ENCODE measurements at regions not wholly inside any gene's neighbourhood (a gene's known extent, or its start where the extent isn't known, plus 50 kb on each side); places are given as distances from the start of the nearest gene placed in this dataset.
A peak's percentile ranks its signal among the peaks of the same experiment; 100 is the strongest.
"Not testable (repeated sequence)": the region's sequence is repeated elsewhere in the genome, so short reads cannot be mapped to it uniquely, and the experiment has no call there.

- Mint-ChIP-seq H3K4me3 (peak overlapping the region; percentile 40), H3K27me3 (no peaks in the 10 kb centered on the region), H3K4me1 (peaks cover 12% of the 10 kb centered on the region), H3K27ac (peak overlapping the region; percentile 88), H3K9me3 (no peaks in the 10 kb centered on the region), H3K36me3 (ENCODE audit: low read depth) (no peaks in the 10 kb centered on the region)
- intact Hi-C loops (cut with micrococcal nuclease) = loop anchor here (1.0 to 10.0 kb wide), 5 partner anchors 17 to 242 kb away; partner anchors contain the start of genes AIDA, BROX and DISP1
- no peak for DNase-seq
Observed at GRCh38 chr1:222896630-222897526, 82.0 kb downstream of the DISP1 start.

GRCh38 chr1:222897527-222898190 is 82.8 kb downstream of the DISP1 start:
- H3K27ac Mint-ChIP-seq = peak overlapping the region; percentile 86
- peak overlapping the region; percentile 66 for H3K4me3 Mint-ChIP-seq
- H3K27me3 Mint-ChIP-seq = no peaks in the 10 kb centered on the region
- peaks cover 12% of the 10 kb centered on the region for H3K4me1 Mint-ChIP-seq
- no peak for DNase-seq
- intact Hi-C loops (cut with micrococcal nuclease) = loop anchor here (1.0 to 10.0 kb wide), 4 partner anchors 80 to 243 kb away; partner anchors contain the start of genes AIDA, BROX and DISP1
- no peaks in the 10 kb centered on the region for H3K36me3 Mint-ChIP-seq (ENCODE audit: low read depth)
- H3K9me3 Mint-ChIP-seq = no peaks in the 10 kb centered on the region

GRCh38 chr1:222898191-222898527 is 83.3 kb downstream of the DISP1 start:
- Mint-ChIP-seq H3K4me1 (peaks cover 12% of the 10 kb centered on the region), H3K4me3 (peak overlapping the region; percentile 66), H3K36me3 (ENCODE audit: low read depth) (no peaks in the 10 kb centered on the region), H3K9me3 (no peaks in the 10 kb centered on the region), H3K27ac (peak overlapping the region; percentile 86), H3K27me3 (no peaks in the 10 kb centered on the region)
- DNase-seq = no peak
- intact Hi-C loops (cut with micrococcal nuclease) = loop anchor here (5.0 to 10.0 kb wide), 3 partner anchors 81 to 243 kb away; partner anchors contain the start of genes AIDA, BROX and DISP1

DNA sequence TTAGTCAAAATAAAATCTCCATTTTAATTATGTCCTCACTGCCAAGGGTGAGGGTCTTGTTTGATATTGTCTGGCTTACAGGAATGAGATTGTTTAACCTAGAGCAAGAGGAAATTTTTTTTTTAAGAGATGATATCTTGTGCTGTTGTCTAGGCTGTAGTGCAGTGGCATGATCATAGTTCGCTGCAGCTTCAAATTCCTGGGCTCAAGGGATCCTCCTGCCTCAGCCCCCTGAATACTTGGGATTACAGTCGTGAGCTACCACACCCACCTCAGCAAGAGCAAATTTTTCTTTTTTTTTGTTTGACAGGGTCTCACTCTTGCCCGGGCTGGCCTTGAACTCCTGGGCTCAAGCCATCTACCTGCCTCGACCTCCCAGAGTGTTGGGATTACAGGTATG is 84.6 kb downstream of the DISP1 start:
- Mint-ChIP-seq H3K4me3 (no peak overlapping the region), H3K4me1 (peaks cover 12% of the 10 kb centered on the region), H3K36me3 (ENCODE audit: low read depth) (no peaks in the 10 kb centered on the region), H3K9me3 (no peaks in the 10 kb centered on the region), H3K27me3 (no peaks in the 10 kb centered on the region), H3K27ac (no peak overlapping the region)
- DNase-seq = no peak
- intact Hi-C loops (cut with micrococcal nuclease) = loop anchor here (5.0 to 10.0 kb wide), 3 partner anchors 82 to 245 kb away; partner anchors contain the start of genes AIDA, BROX and DISP1

- Mint-ChIP-seq H3K4me3 (no peak overlapping the region), H3K27ac (no peak overlapping the region), H3K27me3 (no peaks in the 10 kb centered on the region), H3K9me3 (no peaks in the 10 kb centered on the region), H3K4me1 (no peaks in the 10 kb centered on the region), H3K36me3 (ENCODE audit: low read depth) (no peaks in the 10 kb centered on the region)
- intact Hi-C loops (cut with micrococcal nuclease) = no loop called here
- no peak for DNase-seq
Observed at GRCh38 chr1:222904451-222904850, 89.6 kb downstream of the DISP1 start.

DNA sequence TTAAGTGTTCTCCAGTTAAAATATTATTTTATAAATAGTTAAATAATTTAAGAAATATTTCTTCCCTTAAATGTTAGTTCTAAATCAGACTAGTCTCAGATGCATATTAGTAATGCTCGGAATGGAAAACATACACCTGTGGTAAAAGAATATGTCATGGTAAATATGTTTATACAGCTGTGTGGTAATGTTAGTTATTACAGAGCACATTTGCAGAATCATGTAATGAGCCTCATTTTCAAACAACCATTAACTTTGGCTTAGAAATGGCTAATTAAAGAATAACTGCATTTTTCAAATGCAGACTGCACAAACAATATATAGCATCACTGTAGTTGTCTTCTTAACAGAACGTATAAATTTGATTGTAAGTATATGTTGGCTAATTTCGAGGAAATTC is 90.3 kb downstream of the DISP1 start:
- H3K36me3 Mint-ChIP-seq (ENCODE audit: low read depth) = no peaks in the 10 kb centered on the region
- H3K4me3 Mint-ChIP-seq = no peak overlapping the region
- no peak for DNase-seq
- no peaks in the 10 kb centered on the region for H3K4me1 Mint-ChIP-seq
- intact Hi-C loops (cut with micrococcal nuclease) = no loop called here
- H3K27ac Mint-ChIP-seq = no peak overlapping the region
- no peaks in the 10 kb centered on the region for H3K27me3 Mint-ChIP-seq
- no peaks in the 10 kb centered on the region for H3K9me3 Mint-ChIP-seq

DNA sequence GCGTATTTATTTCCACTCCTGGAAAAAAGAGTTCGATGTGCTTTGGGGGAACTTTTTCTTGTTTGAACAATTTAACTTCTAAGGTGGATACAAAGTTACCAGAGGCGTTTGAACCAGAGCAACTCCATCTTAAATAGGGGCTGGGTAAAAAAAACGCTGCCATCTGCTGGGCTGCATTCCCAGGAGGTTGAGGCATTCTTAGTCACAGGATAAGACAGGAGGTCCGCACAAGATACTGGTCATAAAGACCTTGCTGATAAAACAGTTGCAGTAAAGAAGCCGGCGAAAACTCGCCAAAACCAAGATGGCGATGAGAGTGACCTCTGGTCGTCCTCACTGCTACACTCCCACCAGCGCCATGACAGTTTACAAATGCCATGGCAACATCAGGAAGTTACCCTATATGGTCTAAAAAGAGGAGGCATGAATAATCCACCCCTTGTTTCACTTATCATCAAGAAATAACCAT is 91.5 kb downstream of the DISP1 start:
- H3K27ac Mint-ChIP-seq; DNase-seq; H3K9me3 Mint-ChIP-seq; H3K4me1 Mint-ChIP-seq; H3K27me3 Mint-ChIP-seq; intact Hi-C loops (cut with micrococcal nuclease); H3K36me3 Mint-ChIP-seq (ENCODE audit: low read depth); H3K4me3 Mint-ChIP-seq: not testable (repeated sequence)

- Mint-ChIP-seq H3K4me3 (no peak overlapping the region), H3K27me3 (no peaks in the 10 kb centered on the region), H3K9me3 (no peaks in the 10 kb centered on the region), H3K27ac (no peak overlapping the region), H3K4me1 (no peaks in the 10 kb centered on the region), H3K36me3 (ENCODE audit: low read depth) (no peaks in the 10 kb centered on the region)
- intact Hi-C loops (cut with micrococcal nuclease) = no loop called here
- no peak for DNase-seq
Observed at GRCh38 chr1:222909586-222909985, 94.7 kb downstream of the DISP1 start.

DNA sequence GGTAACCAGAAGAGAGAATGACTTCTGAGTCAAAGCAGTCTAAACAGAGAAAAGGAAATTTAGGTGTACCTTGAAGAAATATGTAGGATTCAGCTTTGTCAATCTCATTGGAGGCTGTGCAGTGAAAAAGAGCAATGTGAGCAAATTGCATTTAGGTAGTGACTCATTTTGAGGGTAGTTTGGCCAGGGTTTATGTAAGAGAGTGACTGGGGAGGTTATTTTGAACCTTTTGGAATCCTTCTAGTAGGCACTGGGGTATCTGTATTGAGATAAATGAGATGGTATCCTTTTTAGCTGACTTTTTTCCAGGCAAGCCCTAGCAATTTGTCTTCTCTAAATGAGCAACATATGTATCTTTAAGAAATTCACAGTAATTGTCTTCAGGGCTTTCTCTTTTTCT is 95.9 kb downstream of the DISP1 start:
- H3K4me1 Mint-ChIP-seq = no peaks in the 10 kb centered on the region
- H3K4me3 Mint-ChIP-seq = no peak overlapping the region
- no peaks in the 10 kb centered on the region for H3K36me3 Mint-ChIP-seq (ENCODE audit: low read depth)
- H3K9me3 Mint-ChIP-seq = no peaks in the 10 kb centered on the region
- H3K27me3 Mint-ChIP-seq = no peaks in the 10 kb centered on the region
- intact Hi-C loops (cut with micrococcal nuclease) = no loop called here
- H3K27ac Mint-ChIP-seq = no peak overlapping the region
- DNase-seq = no peak

- intact Hi-C loops (cut with micrococcal nuclease) = no loop called here
- H3K27me3 Mint-ChIP-seq = no peaks in the 10 kb centered on the region
- no peak for DNase-seq
- no peak overlapping the region for H3K27ac Mint-ChIP-seq
- peaks cover 3% of the 10 kb centered on the region for H3K9me3 Mint-ChIP-seq
- H3K4me3 Mint-ChIP-seq = no peak overlapping the region
- no peaks in the 10 kb centered on the region for H3K36me3 Mint-ChIP-seq (ENCODE audit: low read depth)
- H3K4me1 Mint-ChIP-seq = no peaks in the 10 kb centered on the region
Observed at GRCh38 chr1:222911866-222912265, 97.0 kb downstream of the DISP1 start.

- Mint-ChIP-seq H3K4me1 (no peaks in the 10 kb centered on the region), H3K9me3 (peaks cover 7% of the 10 kb centered on the region), H3K4me3 (no peak overlapping the region), H3K27ac (no peak overlapping the region), H3K36me3 (ENCODE audit: low read depth) (no peaks in the 10 kb centered on the region), H3K27me3 (no peaks in the 10 kb centered on the region)
- intact Hi-C loops (cut with micrococcal nuclease) = no loop called here
- no peak for DNase-seq
Observed at GRCh38 chr1:222912730-222913129, 97.9 kb downstream of the DISP1 start.

GRCh38 chr1:222914861-222915632 is 100.2 kb downstream of the DISP1 start:
- intact Hi-C loops (cut with micrococcal nuclease) = no loop called here
- no peaks in the 10 kb centered on the region for H3K4me1 Mint-ChIP-seq
- H3K27ac Mint-ChIP-seq = no peak overlapping the region
- peaks cover 7% of the 10 kb centered on the region for H3K9me3 Mint-ChIP-seq
- no peak overlapping the region for H3K4me3 Mint-ChIP-seq
- H3K36me3 Mint-ChIP-seq (ENCODE audit: low read depth) = no peaks in the 10 kb centered on the region
- no peaks in the 10 kb centered on the region for H3K27me3 Mint-ChIP-seq
- DNase-seq = no peak

GRCh38 chr1:222916100-222916499 is 101.3 kb downstream of the DISP1 start:
- Mint-ChIP-seq H3K9me3 (peaks cover 7% of the 10 kb centered on the region), H3K27me3 (no peaks in the 10 kb centered on the region), H3K4me1 (no peaks in the 10 kb centered on the region), H3K36me3 (ENCODE audit: low read depth) (no peaks in the 10 kb centered on the region), H3K27ac (no peak overlapping the region), H3K4me3 (no peak overlapping the region)
- intact Hi-C loops (cut with micrococcal nuclease) = no loop called here
- DNase-seq = no peak

Measured in activated CD4-positive, alpha-beta T cell treated with anti-CD3 and anti-CD28 coated beads, Interleukin-2, amount 10 ng/mL, durations not matched to agents 24 days and 14 days (primary cell).